Endothelial cell of umbilical vein (primary cell): ENCODE measurements at regions not wholly inside any gene's neighbourhood (a gene's known extent, or its start where the extent isn't known, plus 50 kb on each side); places are given as distances from the start of the nearest gene placed in this dataset.

ENCODE experiments used
- BruUV-seq: library from RNA; stranded (reverse); fragments of 400-500 nt; replicated peaks from 2 replicates; lab custom pipeline; 2021; lab: Mats Ljungman, UMichigan
- CTCF ChIA-PET: fragments of 300-600, 350-600 bp; sonication (Branson Sonifier 250); formaldehyde crosslinking; loops from one replicate; lab custom pipeline; 2021; ENCODE audit warnings: antibody characterized with exemption, inconsistent platforms; lab: Charles Lee
- POLR2A ChIA-PET: fragments of 300-600, 350-600 bp; sonication (Branson Sonifier 250); formaldehyde crosslinking; loops from one replicate; lab custom pipeline; 2021; ENCODE audit warnings: antibody characterized with exemption, inconsistent platforms; lab: Charles Lee
- DNase-seq: peaks from one replicate; pipeline ENCODE4 v3.0.0-alpha.2; 2011; ENCODE audit warnings: low read depth, low spot score
- FAIRE-seq: peaks from 2 replicates; lab custom pipeline; 2011; peaks lifted over from hg19 to GRCh38; lab: Jason Lieb, UNC
- H2AFZ ChIP-seq: 2 replicates; pipeline ENCODE4 v1.6.0; 2012; ENCODE audit warnings: low read depth, low read length, control low read depth, inconsistent platforms
- H3K27ac ChIP-seq: 2 replicates; pipeline ENCODE4 v1.5.1; 2011; ENCODE audit warnings: low read depth, mild to moderate bottlenecking, control low read depth, low read length, moderate library complexity; ENCODE audit not compliant: insufficient read depth
- H3K27me3 ChIP-seq, 2 experiments: 2 replicates each; pipeline versions ENCODE4 v1.6.0 to v1.6.1; 2011; ENCODE audit warnings: low read length in 2 of 2, mixed read lengths in 1 of 2; ENCODE audit not compliant: control insufficient read depth in 2 of 2, insufficient read depth in 2 of 2
- H3K36me3 ChIP-seq, 2 experiments: 2 replicates in 1 of 2; 3 replicates in 1 of 2; pipeline ENCODE4 v1.5.1; 2011; ENCODE audit warnings: low read length in 2 of 2, mild to moderate bottlenecking in 1 of 2, moderate library complexity in 1 of 2; ENCODE audit not compliant: control insufficient read depth in 2 of 2, insufficient read depth in 2 of 2; ENCODE audit errors: extremely low read depth in 1 of 2
- H3K4me1 ChIP-seq: 3 replicates; pipeline ENCODE4 v1.5.1; 2011; ENCODE audit warnings: mild to moderate bottlenecking, low read length; ENCODE audit not compliant: control insufficient read depth, insufficient read depth; ENCODE audit errors: extremely low read depth
- H3K4me2 ChIP-seq: 2 replicates; pipeline ENCODE4 v1.6.1; 2011; ENCODE audit warnings: low read length, control low read depth, mixed read lengths; ENCODE audit not compliant: insufficient read depth
- H3K4me3 ChIP-seq, 3 experiments: fragments of 200-600 bp in 1 of 3; sonication (generic), shearing (Covaris generic) in 1 of 3; replicated peaks in 1 of 3; 2 replicates each; pipeline ENCODE4 v1.5.1; 2011 to 2016; ENCODE audit warnings: control low read depth in 3 of 3, low read length in 3 of 3, mild to moderate bottlenecking in 2 of 3, inconsistent platforms in 1 of 3, low read depth in 1 of 3, moderate library complexity in 1 of 3; ENCODE audit not compliant: insufficient read depth in 1 of 3
- H3K79me2 ChIP-seq: 2 replicates; pipeline ENCODE4 v1.6.0; 2012; ENCODE audit warnings: low read length, inconsistent platforms; ENCODE audit not compliant: control insufficient read depth, insufficient read depth
- H3K9ac ChIP-seq: replicated peaks from 2 replicates; pipeline ENCODE3; 2011; ENCODE audit warnings: low read length, control low read depth; ENCODE audit not compliant: insufficient read depth; ENCODE audit errors: extremely low read depth
- H3K9me1 ChIP-seq: replicated peaks from 3 replicates; pipeline ENCODE4 v1.6.0; 2011; ENCODE audit warnings: mild to moderate bottlenecking, low read length; ENCODE audit not compliant: control insufficient read depth, insufficient read depth; ENCODE audit errors: extremely low read depth
- H3K9me3 ChIP-seq: replicated peaks from 2 replicates; pipeline ENCODE4 v1.5.1; 2012; ENCODE audit warnings: low read length, inconsistent platforms; ENCODE audit not compliant: control insufficient read depth, insufficient read depth
- H4K20me1 ChIP-seq: replicated peaks from 2 replicates; pipeline ENCODE3; 2011; ENCODE audit warnings: mild to moderate bottlenecking, low read length; ENCODE audit not compliant: control insufficient read depth, insufficient read depth; ENCODE audit errors: extremely low read depth
- EZH2 ChIP-seq: IDR thresholded peaks from 2 replicates; pipeline ENCODE4 v1.6.1; 2012; ENCODE audit warnings: borderline replicate concordance, low read depth, mild to moderate bottlenecking, moderate library complexity, low read length, inconsistent platforms; ENCODE audit not compliant: severe bottlenecking
- FOS ChIP-seq: IDR thresholded peaks from 2 replicates; pipeline ENCODE4 v1.6.1; 2011; ENCODE audit warnings: mild to moderate bottlenecking, low read length, moderate library complexity, borderline replicate concordance; ENCODE audit not compliant: insufficient read depth
- GATA2 ChIP-seq: IDR thresholded peaks from 2 replicates; pipeline ENCODE4 v1.7.0; 2011; ENCODE audit warnings: low read depth, mild to moderate bottlenecking, moderate library complexity, mixed read lengths, low read length; ENCODE audit not compliant: insufficient read length, insufficient read depth
- JUN ChIP-seq: IDR thresholded peaks from 2 replicates; pipeline ENCODE4 v1.6.1; 2011; ENCODE audit warnings: borderline replicate concordance, low read depth; ENCODE audit not compliant: insufficient read length, insufficient read depth
- MAX ChIP-seq: IDR thresholded peaks from 2 replicates; pipeline ENCODE4 v1.6.1; 2011; ENCODE audit not compliant: insufficient read depth, insufficient read length
- MYC ChIP-seq: IDR thresholded peaks from one replicate; pipeline ENCODE4 v1.6.1; 2011; ENCODE audit warnings: mild to moderate bottlenecking, low read depth, low read length
- POLR2A ChIP-seq: IDR thresholded peaks from 2 replicates; pipeline ENCODE4 v1.6.1; 2012; ENCODE audit warnings: low read depth, mild to moderate bottlenecking, control low read depth, low read length
- POLR2AphosphoS5 ChIP-seq: IDR thresholded peaks from 2 replicates; pipeline ENCODE4 v1.6.1; 2012; ENCODE audit warnings: low read depth, mild to moderate bottlenecking, control low read depth, low read length, moderate library complexity; ENCODE audit not compliant: insufficient read depth
- dilution Hi-C: fragments of 300-500 bp; cut with MboI; formaldehyde crosslinking; loops from one replicate; pipeline ENCODE4 v1.15.0; 2019; ENCODE audit warnings: low sequenced_read_pairs; ENCODE audit not compliant: extremely low pct_ligation_motif_present
- intact Hi-C: fragments of 100-400 bp; cut with micrococcal nuclease; formaldehyde crosslinking; loops from one replicate; pipeline ENCODE4 v1.10.0; 2022
- TF ChIP-seq, protein P1 (sequence below), 2 donors: IDR thresholded peaks; 1 replicate in 1 of 2; 2 replicates in 1 of 2; pipeline ENCODE4 v1.5.1; 2011; ENCODE audit warnings: low read length in 2 of 2, mild to moderate bottlenecking in 2 of 2, moderate library complexity in 2 of 2, control low read depth in 1 of 2, inconsistent platforms in 1 of 2, low read depth in 1 of 2; ENCODE audit not compliant: insufficient read depth in 1 of 2; ENCODE audit errors: extremely low read depth in 1 of 2

- DNase-seq = no peak
- dilution Hi-C loops (no loop called here), intact Hi-C loops (no loop called here)
- H4K20me1 ChIP-seq = no peaks in the 10 kb centered on the region
- H3K4me2 ChIP-seq = no peak overlapping the region
- no peak overlapping the region for H3K27ac ChIP-seq
- H3K4me3 ChIP-seq = no peak overlapping the region
- H3K9me1 ChIP-seq = no peaks in the 10 kb centered on the region
- H3K9me3 ChIP-seq = no peaks in the 10 kb centered on the region
- no peaks in the 10 kb centered on the region for H3K4me1 ChIP-seq
- H3K36me3 ChIP-seq = no peaks in the 10 kb centered on the region
- no TSS peak for BruUV-seq
- no peak overlapping the region for H2AFZ ChIP-seq
- H3K79me2 ChIP-seq = no peaks in the 10 kb centered on the region
- FAIRE-seq = no peak
- ChIA-PET CTCF (no interaction called here), POLR2A (no interaction called here)
- no peak overlapping the region for H3K9ac ChIP-seq
- TF ChIP-seq EZH2 (no peak), JUN (no peak), MYC (no peak), POLR2AphosphoS5 (no peak), POLR2A (no peak), MAX (no peak), FOS (no peak), GATA2 (no peak)
- TF ChIP-seq, protein P1, sequence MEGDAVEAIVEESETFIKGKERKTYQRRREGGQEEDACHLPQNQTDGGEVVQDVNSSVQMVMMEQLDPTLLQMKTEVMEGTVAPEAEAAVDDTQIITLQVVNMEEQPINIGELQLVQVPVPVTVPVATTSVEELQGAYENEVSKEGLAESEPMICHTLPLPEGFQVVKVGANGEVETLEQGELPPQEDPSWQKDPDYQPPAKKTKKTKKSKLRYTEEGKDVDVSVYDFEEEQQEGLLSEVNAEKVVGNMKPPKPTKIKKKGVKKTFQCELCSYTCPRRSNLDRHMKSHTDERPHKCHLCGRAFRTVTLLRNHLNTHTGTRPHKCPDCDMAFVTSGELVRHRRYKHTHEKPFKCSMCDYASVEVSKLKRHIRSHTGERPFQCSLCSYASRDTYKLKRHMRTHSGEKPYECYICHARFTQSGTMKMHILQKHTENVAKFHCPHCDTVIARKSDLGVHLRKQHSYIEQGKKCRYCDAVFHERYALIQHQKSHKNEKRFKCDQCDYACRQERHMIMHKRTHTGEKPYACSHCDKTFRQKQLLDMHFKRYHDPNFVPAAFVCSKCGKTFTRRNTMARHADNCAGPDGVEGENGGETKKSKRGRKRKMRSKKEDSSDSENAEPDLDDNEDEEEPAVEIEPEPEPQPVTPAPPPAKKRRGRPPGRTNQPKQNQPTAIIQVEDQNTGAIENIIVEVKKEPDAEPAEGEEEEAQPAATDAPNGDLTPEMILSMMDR (IDR thresholded peaks at IDR 0.05; ENCODE audit: extremely low read depth in 1 of 2, insufficient read depth in 1 of 2, low read depth in 1 of 2, low read length in 2 of 2) = no peak
- H3K27me3 ChIP-seq = no peaks in the 10 kb centered on the region
Measured at GRCh38 chr12:16962889-16963288, 356.9 kb upstream of the LMO3 start.
